ENCODE measurements at regions not wholly inside any gene's neighbourhood (a gene's known extent, or its start where the extent isn't known, plus 50 kb on each side); places are given as distances from the start of the nearest gene placed in this dataset.
"Not testable (repeated sequence)": the region's sequence is repeated elsewhere in the genome, so short reads cannot be mapped to it uniquely, and the experiment has no call there.

DNA sequence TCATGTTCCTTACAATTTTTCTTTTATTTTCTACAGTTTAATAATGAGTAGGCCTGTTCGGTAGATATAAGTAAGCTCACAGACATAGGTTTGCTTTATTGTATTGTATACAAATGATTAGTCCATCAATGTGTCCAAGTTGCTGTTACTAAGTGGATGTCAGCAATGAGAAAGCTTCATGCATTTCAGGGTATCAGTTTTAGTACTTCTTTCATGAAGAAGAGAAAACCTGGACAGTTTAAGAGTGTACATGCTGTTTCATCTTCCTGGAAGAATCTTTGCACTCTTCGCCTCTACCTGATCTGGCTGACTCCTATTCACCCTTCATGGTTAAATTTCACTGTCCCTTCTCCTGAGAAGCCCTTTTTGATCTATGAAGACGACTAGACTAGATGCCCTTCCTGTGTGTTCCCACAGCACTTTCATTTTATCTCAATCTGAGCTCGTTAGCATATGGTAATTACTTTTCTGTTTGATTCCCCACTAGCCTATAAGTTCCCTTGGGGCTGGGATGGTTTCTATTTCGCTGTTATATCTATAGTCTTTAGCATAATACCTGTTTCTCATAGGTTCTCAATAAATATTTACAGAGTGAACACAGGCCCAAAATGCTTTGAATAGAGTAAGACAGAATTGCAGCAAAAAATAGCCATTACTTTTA is 70.7 kb downstream of the CETN3 start:
- DNase-seq = no peak

DNA sequence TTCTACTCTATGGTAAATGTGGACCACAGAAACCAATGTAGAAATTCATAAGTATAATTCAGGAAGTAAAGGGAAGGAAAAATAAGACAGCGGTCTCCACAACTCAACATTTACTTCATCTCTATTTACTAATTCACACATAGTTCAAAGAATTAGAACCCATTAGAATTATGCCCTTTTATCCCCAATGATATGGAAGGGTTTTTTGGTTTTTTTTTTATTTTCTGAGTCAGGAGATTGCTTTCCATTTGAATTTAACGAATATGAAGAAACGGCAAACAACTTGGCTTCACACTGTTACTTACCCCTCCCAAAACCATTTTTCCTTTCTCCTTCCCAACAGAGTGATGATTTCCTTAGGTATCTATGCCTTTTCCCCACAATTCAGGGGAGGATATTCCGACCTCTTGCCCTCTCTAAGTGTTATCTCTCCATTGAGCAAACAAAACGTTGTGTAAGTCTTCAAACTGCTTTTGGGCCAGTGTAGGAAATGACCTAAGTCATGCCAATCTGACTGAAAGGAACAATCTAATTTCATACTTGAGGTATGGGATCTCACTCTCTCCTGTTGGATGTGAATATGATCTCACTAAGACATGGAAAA is 72.0 kb downstream of the CETN3 start:
- DNase-seq = no peak

DNA sequence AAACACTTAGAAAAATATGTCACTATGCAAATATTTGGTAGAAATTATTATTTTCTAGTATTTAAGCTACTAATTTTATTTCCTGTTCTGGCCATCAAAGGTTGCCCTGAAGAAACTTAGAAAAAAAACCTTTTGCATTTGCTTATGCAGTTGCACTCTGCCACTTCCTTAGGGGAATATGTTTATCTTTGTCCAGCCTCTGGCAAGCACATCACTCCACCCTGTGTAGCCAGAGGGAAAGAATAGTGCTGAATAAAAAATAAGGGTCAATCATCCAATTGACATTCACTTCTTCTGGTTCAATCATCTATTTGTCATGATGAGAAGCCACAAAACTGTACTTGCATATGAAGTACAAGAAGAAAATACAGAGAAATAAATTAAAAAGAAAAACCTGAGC is 72.8 kb downstream of the CETN3 start:
- DNase-seq = no peak

DNA sequence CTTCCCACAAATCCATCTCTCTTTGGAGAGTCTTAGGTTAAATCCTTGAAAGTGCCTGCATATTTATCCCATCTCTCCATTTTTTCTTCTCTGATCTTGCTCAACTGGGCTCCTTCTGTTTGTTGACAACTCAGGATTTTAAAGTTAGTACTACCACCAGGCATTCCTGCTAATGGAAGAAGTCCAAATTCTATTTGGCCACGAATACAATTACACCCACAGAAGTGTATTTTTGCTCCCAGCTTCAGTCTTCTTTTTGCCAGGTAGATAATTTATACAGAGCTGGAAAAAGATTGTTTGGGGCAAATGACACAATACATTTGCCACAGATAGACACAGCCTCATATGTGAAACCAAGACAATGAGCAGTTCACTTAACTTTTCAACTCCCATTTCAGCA is 74.8 kb downstream of the CETN3 start:
- no peak for DNase-seq

DNA sequence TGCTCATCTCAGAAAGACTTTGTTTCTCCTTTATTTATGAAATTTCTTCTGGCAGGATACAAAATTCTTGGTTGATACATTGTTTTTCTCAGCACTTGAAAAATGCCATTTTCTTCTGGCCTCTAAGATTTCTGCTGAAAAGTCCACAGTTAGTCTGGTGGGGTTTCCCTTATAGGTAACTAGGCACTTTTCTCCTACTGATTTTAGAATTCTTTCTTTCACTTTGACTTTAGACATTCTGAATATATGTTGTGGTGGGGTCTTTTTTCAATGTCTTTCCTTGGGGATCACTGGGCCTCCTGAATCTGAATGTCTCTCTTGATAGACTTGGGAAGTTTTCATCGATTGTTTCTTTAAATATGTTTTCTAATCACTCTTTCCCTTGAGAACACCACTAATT is 79.6 kb downstream of the CETN3 start:
- no peak for DNase-seq

DNA sequence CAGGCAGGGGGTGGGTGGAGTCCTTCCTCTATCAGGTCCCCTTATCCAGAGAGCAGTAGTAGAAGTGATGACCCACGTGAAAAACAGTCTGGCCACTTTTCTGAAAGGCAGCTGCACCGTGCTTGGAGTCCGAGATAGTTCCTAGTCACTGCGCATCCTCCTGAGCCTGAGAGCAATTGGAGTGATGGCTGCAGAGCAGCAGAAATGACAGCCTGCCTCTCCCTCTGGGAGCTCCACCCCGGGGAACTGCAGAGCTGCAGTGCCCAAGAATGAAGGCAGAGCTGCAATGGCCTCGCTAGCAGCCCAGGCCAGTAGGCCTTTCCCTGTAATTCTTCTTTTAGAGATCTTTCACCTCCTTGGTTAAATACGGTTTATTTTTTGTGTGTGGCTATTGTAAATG is 82.6 kb downstream of the CETN3 start:
- no peak for DNase-seq

DNA sequence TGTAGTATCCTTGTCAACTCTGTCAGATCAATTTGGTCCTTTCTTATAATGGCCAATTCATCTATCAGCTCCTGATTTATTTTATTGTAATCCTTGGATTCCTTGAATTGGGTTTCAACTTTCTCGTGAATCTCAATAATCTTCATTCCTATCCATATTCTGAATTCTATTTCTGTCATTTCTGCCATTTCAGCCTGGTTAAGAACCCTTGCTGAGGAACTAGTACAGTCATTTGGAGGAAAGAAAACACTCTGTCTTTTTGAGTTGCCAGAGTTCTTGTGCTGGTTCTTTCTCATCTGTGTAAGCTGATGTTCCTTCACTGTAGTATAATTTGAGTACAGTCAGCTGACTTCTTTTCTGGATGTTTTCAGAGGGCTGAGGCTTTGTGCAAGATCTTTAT is 84.5 kb downstream of the CETN3 start:
- no peak for DNase-seq

DNA sequence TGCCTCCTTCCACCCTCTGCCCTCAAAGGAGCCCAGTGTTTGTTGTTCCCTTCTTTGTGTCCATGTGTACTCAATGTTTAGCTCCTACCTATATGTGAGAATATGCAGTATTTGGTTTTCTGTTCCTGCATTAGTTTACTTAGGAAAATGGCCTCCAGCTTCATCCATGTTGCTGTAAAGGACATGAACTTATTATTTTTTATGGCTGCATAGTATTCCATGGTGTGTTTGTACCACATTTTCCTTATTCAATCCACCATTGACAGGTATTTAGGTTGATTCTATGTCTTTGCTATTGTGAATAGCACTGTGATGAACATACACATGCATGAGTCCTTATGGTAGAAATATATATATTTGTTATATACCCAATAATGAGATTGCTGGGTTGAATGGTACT is 89.2 kb downstream of the CETN3 start:
- not testable (repeated sequence) for DNase-seq

DNA sequence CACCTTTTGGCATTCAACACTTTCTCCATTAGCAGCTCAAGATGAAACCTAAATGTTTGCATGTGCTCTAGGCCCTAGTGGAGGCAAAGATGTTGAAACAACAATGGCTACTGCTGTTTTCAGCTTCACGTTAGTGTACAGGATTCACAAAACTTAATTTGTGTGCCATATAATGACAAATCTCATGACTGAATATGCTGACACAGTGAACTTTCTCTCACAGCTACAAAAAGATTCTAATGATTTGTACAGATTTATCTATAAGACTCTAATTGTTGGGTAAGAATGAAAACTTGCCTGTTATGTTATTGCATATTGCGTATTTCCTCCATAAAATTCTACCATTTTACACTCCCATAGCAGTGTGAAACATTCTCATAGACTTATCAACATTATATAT is 97.5 kb downstream of the CETN3 start:
- no peak for DNase-seq

DNA sequence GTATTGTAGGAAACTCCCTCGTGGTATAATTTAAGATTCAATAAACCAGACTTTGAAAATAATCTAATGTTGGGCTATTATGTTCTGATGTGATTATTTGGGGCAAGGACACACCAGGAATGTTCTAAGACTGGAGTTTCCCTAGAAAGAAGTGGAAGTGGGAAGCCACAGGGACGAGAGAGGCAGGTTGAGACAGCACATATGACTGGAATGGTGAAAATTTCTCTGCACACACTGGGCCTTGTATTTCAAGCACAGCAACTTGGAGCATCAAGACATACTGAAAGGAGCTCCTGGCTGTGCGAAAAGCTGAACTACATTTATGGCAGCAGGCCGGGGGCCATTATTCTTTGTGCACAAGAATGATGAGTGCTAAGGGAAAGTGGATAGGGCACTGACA is 98.2 kb downstream of the CETN3 start:
- no peak for DNase-seq

DNA sequence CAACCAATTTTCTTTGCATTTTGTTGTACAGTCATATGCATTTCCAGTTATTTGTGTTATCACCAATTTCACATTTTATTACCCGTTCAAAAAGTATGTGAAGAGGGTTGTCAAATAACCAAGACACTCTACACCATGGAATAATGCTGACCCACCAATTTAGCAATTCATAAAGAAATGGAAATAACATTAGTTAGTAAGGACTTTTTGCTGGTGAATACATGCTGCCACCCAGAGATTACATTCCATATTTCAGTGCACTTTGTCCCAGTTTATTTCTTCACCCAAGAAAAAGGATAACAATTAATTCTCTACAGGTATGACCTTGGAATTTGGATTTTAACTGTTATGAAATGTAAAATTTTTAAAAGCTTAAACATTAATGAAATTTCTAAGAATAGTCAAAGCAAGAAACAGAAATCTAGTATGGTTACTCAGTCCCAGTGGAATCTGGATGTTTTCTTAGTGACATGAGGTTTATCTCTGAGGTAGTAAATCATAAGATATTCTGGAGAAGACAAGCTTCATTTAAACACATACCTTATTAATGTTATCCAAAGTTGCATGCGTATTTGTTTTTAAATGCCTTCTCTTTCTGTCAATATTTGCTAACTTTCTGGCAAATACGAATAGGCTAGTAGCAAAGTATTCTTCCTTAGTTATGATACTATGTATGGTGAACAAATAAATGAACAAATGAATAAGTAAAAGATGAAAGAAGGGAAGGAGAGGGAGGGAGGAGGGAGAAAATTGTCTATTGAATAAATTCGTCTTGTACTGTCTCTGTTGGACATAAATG is 100.6 kb downstream of the CETN3 start:
- DNase-seq = no peak

DNA sequence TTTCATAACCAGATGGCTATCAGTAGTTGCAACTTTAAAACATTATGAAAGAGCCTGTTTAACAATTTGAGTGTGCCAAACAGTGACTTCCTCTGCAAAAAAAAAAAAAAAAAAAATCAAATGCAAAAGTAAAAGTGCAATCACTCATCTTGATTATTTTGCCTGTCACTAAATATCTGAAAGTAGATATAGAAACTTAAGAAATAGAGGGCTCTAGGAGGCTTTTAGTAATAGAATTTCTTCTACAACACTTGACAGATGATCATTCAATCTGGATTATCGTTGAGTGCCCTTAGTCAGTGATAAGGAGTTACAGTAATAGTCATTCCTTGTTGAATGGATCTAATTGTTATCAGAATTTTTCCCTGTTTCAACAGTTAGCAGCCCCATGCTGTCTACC is 101.8 kb downstream of the CETN3 start:
- no peak for DNase-seq

DNA sequence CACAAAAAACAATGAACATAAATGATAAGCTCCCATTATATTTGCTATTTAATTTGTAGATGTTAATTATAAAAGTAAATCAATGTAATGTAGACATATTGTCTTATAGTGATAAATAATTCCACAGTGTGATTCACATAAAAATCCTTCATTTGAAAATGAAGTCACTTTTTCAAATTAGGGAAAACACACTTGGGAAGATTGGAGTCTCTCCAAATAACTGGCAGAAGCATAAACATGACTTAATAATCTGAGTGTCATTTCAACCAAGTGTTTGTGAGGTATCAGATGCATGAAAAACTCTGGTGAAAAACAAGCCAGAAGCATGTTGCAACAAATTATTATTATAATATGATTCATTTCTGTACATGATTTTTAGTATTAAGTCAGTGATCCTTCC is 102.2 kb downstream of the CETN3 start:
- no peak for DNase-seq

DNA sequence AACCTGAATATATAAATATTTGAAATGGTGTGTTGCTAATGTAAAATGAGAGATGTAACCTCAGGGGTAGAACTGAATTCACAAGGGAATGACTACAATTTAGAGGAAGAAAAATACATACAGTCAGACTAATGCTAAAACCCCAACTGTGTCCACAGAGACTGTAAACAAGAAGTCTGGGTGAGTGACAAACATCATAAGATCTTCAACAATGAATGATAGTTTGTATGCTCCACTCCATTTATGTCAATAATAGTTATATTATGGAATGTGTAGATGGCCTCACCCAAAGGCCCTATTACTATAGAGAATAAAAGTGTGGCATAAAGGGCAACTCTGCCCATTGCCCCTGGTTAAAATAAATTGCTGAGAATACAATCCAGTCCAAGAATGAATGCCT is 102.9 kb downstream of the CETN3 start:
- no peak for DNase-seq

DNA sequence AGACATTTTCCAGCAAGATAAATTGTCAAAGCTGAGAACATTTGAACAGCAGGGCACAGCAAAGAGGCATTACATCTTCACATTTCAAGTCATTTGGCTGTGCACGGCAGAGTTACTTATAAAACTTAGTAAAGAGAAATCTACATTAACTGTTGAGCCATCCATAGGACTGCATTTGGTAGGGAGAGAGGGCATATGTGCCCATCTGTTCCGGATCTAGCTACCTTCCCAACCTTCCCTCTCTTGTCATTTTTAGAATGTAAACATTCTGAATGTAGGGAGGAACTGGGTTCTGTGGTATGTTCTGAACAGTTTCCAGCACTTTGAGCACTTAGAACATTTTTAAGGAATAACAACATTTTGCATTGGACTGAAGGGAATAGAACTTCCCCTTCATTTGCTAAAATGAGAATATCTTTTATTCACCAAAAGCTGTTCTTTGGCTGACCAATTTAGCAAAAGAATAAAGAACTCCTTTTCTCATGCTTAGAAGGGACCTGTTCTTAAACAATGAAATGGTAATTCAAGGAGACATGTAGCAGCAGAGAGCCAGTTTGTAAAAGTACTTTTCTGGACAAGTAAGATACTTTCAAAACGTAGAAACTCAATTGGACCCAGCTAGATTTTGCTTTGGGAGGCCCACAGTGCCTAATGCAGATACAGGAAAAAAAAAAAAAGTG is 104.4 kb downstream of the CETN3 start:
- DNase-seq = no peak

DNA sequence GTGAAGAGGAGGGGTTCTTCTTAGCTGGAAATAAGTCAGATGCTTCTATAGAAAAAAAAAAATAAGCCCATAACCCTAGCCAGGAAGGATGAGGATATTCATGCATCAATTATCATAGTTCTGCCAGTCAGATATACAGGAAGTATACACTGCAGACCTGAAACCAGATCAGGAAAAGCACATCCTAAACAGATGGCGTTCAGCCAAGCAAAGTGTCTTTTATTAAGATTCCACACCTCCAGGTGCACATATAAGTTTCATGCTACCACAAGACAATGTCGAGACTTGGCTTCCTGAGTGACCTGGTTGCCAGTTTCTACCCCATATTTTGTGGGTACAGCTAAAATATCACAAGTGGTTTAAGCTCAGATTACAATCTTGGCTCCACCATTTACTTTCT is 108.3 kb downstream of the CETN3 start:
- no peak for DNase-seq

DNA sequence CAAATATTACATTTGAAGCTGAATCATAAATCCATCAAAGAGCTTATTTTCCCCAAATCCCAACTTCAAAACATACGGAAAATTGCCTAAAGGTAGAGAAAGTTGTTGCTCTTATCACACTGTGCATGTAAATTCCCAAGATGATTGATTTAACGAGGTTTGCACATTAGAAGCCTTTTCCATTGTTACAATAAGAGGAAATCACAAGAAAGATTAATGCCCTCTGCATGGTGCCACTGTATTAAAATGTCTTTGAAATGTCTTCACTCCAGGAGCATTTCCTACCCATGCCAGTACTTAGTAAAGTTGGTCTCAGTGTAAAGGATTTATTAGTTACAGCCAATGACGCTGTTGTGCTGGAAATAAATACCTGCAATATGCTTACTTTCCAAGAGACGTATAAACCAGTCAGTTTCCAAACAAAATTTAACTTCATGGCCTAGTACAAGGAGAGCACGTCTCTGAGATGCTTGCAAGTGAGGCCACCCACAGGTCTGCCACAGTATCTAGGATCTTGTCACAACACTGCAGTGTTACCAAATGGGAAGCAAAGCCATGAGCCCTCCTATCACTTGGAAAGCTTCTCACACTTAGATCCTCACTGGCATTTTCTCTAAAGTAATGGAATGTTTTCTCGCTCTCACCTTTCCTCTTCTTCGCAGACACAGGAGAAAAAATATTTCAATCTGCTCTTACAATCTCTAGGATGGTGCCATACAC is 112.4 kb downstream of the CETN3 start:
- DNase-seq = no peak

DNA sequence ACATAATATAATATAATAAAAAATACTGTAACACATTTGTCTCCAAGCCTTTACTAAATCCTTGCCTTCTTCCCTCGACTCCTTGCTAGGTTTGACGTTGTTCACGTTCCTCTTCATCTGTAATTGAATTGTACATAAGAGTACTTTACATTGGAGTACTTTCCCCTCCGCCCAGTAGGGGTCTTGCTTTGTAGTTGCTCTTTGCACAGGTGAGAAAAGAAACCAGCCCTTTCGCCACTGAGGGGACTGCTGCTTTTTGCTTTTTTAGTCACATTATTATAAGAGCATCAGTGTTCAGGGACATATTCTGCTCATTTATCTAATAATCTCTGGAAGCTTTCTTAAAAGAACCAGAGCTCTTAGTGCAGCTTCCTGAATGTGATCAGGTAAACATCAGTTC is 115.0 kb downstream of the CETN3 start:
- DNase-seq = no peak

DNA sequence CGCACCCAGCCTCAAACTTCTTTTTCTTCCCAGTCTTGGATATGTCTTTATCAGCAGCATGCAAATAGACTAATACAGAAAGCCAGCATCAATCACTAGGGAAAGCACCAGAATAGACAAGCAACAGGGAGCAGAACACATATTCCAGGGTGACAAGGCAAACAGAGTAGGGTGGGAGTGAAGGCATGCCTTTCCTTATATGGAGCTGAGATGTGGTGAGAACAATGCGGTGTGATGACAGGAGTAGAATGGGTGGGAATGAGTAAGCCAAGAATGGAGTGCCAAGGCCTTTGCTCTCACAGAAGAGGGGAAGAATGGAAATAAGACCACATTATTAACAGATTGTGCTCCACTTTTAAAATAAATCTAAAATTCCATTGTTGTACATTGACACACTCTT is 115.6 kb downstream of the CETN3 start:
- no peak for DNase-seq

DNA sequence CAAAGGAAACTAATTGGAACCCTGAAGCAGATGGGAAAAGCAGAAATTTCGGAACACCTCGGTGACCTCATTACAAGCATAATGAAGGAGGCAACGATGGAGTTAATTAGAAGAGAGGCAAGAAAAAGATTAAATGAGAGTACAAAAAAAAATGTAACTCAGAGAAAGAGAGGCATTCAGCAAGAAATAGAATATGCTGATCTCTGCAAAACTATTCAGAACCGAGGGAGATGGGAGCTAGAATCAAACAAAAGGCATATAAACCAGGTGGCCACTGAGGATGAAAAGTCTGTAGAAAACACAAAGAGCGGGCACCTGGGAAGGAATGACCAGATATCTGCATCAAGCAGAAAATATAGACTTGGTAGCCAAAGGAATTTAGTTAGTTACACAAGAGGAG is 118.9 kb downstream of the CETN3 start:
- no peak for DNase-seq

DNA sequence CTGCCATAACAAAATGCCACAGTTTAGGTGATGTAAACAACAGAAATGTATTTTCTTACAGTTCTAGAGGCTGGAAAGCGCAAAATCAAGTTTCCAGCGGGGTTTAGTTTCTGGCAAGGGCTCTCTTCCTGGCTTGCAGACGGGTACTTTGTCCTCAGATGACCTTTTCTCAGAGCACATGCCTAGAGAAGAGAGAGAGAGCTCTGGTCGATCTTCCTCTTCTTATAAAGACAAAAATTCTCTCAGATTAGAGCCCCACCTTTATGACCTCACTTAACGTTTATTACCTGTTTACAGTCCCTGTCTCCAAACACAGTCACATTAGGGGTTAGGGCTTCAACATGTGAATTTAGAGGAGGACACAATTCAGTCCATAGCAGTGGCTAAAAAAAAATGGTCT is 119.7 kb downstream of the CETN3 start:
- no peak for DNase-seq

DNA sequence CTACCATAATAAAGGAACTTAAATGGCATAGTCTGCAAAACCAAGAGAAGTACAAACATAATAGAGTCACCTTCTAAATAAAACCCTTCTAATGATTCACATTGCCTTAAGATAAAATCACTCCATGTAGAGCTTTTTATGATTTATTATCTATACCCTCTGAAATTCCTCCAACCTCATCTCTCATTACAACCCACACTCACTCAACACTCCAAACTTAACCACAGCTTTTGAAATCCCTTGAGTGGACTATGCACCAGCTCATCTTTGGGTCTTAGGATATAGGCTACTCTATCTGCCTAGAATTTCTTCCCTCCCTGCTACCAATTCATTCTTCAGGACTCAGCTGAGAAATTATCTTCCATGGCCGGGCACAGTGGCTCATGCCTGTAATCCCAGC is 122.5 kb downstream of the CETN3 start:
- DNase-seq = no peak

DNA sequence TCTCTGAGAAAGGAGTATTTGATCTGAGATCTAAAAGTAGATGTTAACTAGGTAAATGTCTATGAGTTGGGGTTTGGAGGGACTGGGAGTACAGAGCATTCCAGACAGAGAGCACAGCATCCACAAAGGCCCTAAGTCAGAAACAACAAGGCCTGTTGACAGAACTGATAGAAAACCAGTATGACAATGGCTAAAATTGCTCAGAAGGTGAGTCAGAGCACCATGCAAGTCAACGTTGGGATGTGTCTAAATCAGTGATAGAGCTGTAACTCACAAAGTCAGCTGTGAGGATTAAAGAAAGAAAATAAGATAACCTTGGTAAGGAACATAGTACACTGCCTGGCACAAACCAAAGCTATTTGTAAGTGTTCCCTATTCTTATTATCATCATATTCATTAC is 124.0 kb downstream of the CETN3 start:
- DNase-seq = no peak
